Dedifferentiated amniotic fluid mesenchymal stem cell (primary cell): ENCODE measurements at regions not wholly inside any gene's neighbourhood (a gene's known extent, or its start where the extent isn't known, plus 50 kb on each side); places are given as distances from the start of the nearest gene placed in this dataset.
"Not testable (repeated sequence)": the region's sequence is repeated elsewhere in the genome, so short reads cannot be mapped to it uniquely, and the experiment has no call there.

Experiments
- DNase-seq: peaks from one replicate; pipeline ENCODE4 v3.0.0-alpha.2; 2016; ENCODE audit errors: extremely low spot score

GRCh38 chr12:124706363-124706762, 139.0 kb upstream of the NCOR2 start:
- DNase-seq = no peak

GRCh38 chr12:124705545-124706138, 138.2 kb upstream of the NCOR2 start:
- no peak for DNase-seq

GRCh38 chr12:124704619-124705018, 137.2 kb upstream of the NCOR2 start:
- DNase-seq = no peak

GRCh38 chr12:124703856-124704255, 136.4 kb upstream of the NCOR2 start:
- no peak for DNase-seq

- DNase-seq = no peak
These were observed 135.3 kb upstream of the NCOR2 start for GRCh38 chr12:124702736-124703135.

GRCh38 chr12:124700810-124701592, 133.6 kb upstream of the NCOR2 start:
- peak; percentile 66 for DNase-seq

GRCh38 chr12:124699909-124700308, 132.5 kb upstream of the NCOR2 start:
- DNase-seq = no peak

- DNase-seq = no peak
These were observed 131.5 kb upstream of the NCOR2 start for GRCh38 chr12:124698998-124699305.

- peak; percentile 57 for DNase-seq
These were observed 131.0 kb upstream of the NCOR2 start for GRCh38 chr12:124698211-124698997.

GRCh38 chr12:124697722-124698121, 130.3 kb upstream of the NCOR2 start:
- not testable (repeated sequence) for DNase-seq

- no peak for DNase-seq
These were observed 129.5 kb upstream of the NCOR2 start for GRCh38 chr12:124696693-124697476.

- DNase-seq = no peak
These were observed 128.4 kb upstream of the NCOR2 start for GRCh38 chr12:124695861-124696260.

- peak; percentile 41 for DNase-seq
These were observed 127.6 kb upstream of the NCOR2 start for GRCh38 chr12:124694846-124695497.

GRCh38 chr12:124694250-124694649, 126.8 kb upstream of the NCOR2 start:
- DNase-seq = no peak

GRCh38 chr12:124693111-124693723, 125.8 kb upstream of the NCOR2 start:
- no peak for DNase-seq

- no peak for DNase-seq
These were observed 125.0 kb upstream of the NCOR2 start for GRCh38 chr12:124692443-124692842.

GRCh38 chr12:124691429-124691828, 124.0 kb upstream of the NCOR2 start:
- no peak for DNase-seq

GRCh38 chr12:124689631-124690030, 122.2 kb upstream of the NCOR2 start:
- DNase-seq = no peak

GRCh38 chr12:124688356-124688992, 121.1 kb upstream of the NCOR2 start:
- no peak for DNase-seq

GRCh38 chr12:124687917-124688316, 120.5 kb upstream of the NCOR2 start:
- no peak for DNase-seq
